ENCODE measurements at regions not wholly inside any gene's neighbourhood (a gene's known extent, or its start where the extent isn't known, plus 50 kb on each side); places are given as distances from the start of the nearest gene placed in this dataset.

GRCh38 chr15:53462651-53463050 lies 296.8 kb downstream of the WDR72 start:
- Histone ChIP-seq H3K36me3 (no peaks in the 10 kb centered on the region), H3K4me3 (no peak overlapping the region), H4K20me1 (ENCODE audit: low read depth) (no peaks in the 10 kb centered on the region), H3K4me2 (no peak overlapping the region), H3K27ac (no peak overlapping the region), H3K79me2 (ENCODE audit: low read depth) (no peaks in the 10 kb centered on the region), H3K9ac (no peak overlapping the region), H3F3A (ENCODE audit: low read depth) (no peaks in the 10 kb centered on the region), H3K27me3 (no peaks in the 10 kb centered on the region), H2AFZ (replicated peaks) (no peak overlapping the region), H3K9me3 (ENCODE audit: low read depth) (no peaks in the 10 kb centered on the region), H3K4me1 (no peaks in the 10 kb centered on the region)
- no peaks in the 10 kb centered on the region for H3K36me3 Mint-ChIP-seq
- H3K4me1 Mint-ChIP-seq = peaks cover 7% of the 10 kb centered on the region
- H3K9me3 Mint-ChIP-seq = peaks cover 3% of the 10 kb centered on the region
- H3K27me3 Mint-ChIP-seq (ENCODE audit: insufficient read depth, low read depth) = peaks cover 5% of the 10 kb centered on the region
- TF ChIP-seq EZH2phosphoT487 (IDR thresholded peaks at IDR 0.05) (no peak), CTCF (IDR thresholded peaks at IDR 0.05) (no peak), EZH2 (IDR thresholded peaks at IDR 0.05) (no peak)
- no peak for DNase-seq (ENCODE audit: low spot score)
- no peak overlapping the region for H3K4me3 Mint-ChIP-seq
- no peak overlapping the region for H3K27ac Mint-ChIP-seq

GRCh38 chr15:53461677-53462076 lies 297.8 kb downstream of the WDR72 start:
- Histone ChIP-seq H3K4me2 (no peak overlapping the region), H3K4me3 (no peak overlapping the region), H3K27ac (no peak overlapping the region), H3K79me2 (ENCODE audit: low read depth) (no peaks in the 10 kb centered on the region), H3K27me3 (no peaks in the 10 kb centered on the region), H3K36me3 (no peaks in the 10 kb centered on the region), H4K20me1 (ENCODE audit: low read depth) (no peaks in the 10 kb centered on the region), H3K4me1 (no peaks in the 10 kb centered on the region), H3K9me3 (ENCODE audit: low read depth) (no peaks in the 10 kb centered on the region), H3K9ac (no peak overlapping the region), H2AFZ (replicated peaks) (no peak overlapping the region), H3F3A (ENCODE audit: low read depth) (no peaks in the 10 kb centered on the region)
- Mint-ChIP-seq H3K27me3 (ENCODE audit: insufficient read depth, low read depth) (peaks cover 5% of the 10 kb centered on the region), H3K4me3 (no peak overlapping the region), H3K9me3 (peaks cover 3% of the 10 kb centered on the region), H3K27ac (no peak overlapping the region), H3K4me1 (peaks cover 14% of the 10 kb centered on the region), H3K36me3 (no peaks in the 10 kb centered on the region)
- DNase-seq (ENCODE audit: low spot score) = no peak
- TF ChIP-seq EZH2 (IDR thresholded peaks at IDR 0.05) (no peak), EZH2phosphoT487 (IDR thresholded peaks at IDR 0.05) (no peak), CTCF (IDR thresholded peaks at IDR 0.05) (no peak)

- Histone ChIP-seq H3K4me3 (no peak overlapping the region), H2AFZ (replicated peaks) (no peak overlapping the region), H3K27ac (no peak overlapping the region), H3K36me3 (no peaks in the 10 kb centered on the region), H3K9ac (no peak overlapping the region), H3K4me1 (no peaks in the 10 kb centered on the region), H3K4me2 (no peak overlapping the region), H3K27me3 (no peaks in the 10 kb centered on the region), H3K9me3 (ENCODE audit: low read depth) (no peaks in the 10 kb centered on the region), H3K79me2 (ENCODE audit: low read depth) (no peaks in the 10 kb centered on the region), H3F3A (ENCODE audit: low read depth) (no peaks in the 10 kb centered on the region), H4K20me1 (ENCODE audit: low read depth) (no peaks in the 10 kb centered on the region)
- H3K4me3 Mint-ChIP-seq = no peak overlapping the region
- TF ChIP-seq EZH2 (IDR thresholded peaks at IDR 0.05) (no peak), EZH2phosphoT487 (IDR thresholded peaks at IDR 0.05) (no peak), CTCF (IDR thresholded peaks at IDR 0.05) (no peak)
- peaks cover 17% of the 10 kb centered on the region for H3K4me1 Mint-ChIP-seq
- no peaks in the 10 kb centered on the region for H3K36me3 Mint-ChIP-seq
- H3K27ac Mint-ChIP-seq = no peak overlapping the region
- no peak for DNase-seq (ENCODE audit: low spot score)
- peaks cover 3% of the 10 kb centered on the region for H3K9me3 Mint-ChIP-seq
- peaks cover 8% of the 10 kb centered on the region for H3K27me3 Mint-ChIP-seq (ENCODE audit: insufficient read depth, low read depth)
Observed at GRCh38 chr15:53458736-53459135, 300.7 kb downstream of the WDR72 start.
